ENCODE measurements at regions not wholly inside any gene's neighbourhood (a gene's known extent, or its start where the extent isn't known, plus 50 kb on each side); places are given as distances from the start of the nearest gene placed in this dataset.

- Histone ChIP-seq H2BK120ac (ENCODE audit: low read depth, low read length) (no peak overlapping the region), H3K4me2 (ENCODE audit: low read depth, low read length) (no peak overlapping the region), H2AFZ (replicated peaks; ENCODE audit: low read length, poor library complexity) (no peak overlapping the region), H2BK20ac (ENCODE audit: low read depth, low read length) (no peak overlapping the region), H3K14ac (replicated peaks; ENCODE audit: low read depth, low read length) (no peak overlapping the region), H3K4ac (ENCODE audit: low read depth, low read length) (no peak overlapping the region), H4K5ac (ENCODE audit: low read depth, low read length) (no peak overlapping the region), H3K36me3 (ENCODE audit: control insufficient read depth, insufficient read depth, low read length) (no peaks in the 10 kb centered on the region), H4K8ac (ENCODE audit: low read depth in 2 of 2, low read length in 2 of 2) (no peak overlapping the region), H3K9ac (ENCODE audit: low read depth, low read length) (no peak overlapping the region), H2AK9ac (replicated peaks; ENCODE audit: low read depth, low read length, poor library complexity) (no peak overlapping the region), H2BK15ac (ENCODE audit: low read depth, low read length) (no peak overlapping the region), H3K27ac (ENCODE audit: insufficient read depth, low read length) (no peak overlapping the region), H2AK5ac (ENCODE audit: low read depth, low read length) (no peak overlapping the region), H3K9me3 (ENCODE audit: control insufficient read depth, insufficient read depth, low read length) (peaks cover 4% of the 10 kb centered on the region; the same call in 1 of the 2 replicates), H3K79me1 (ENCODE audit: low read depth in 1 of 2, low read length in 2 of 2) (no peaks in the 10 kb centered on the region), H4K20me1 (ENCODE audit: insufficient read depth, low read length) (no peaks in the 10 kb centered on the region), H3K4me1 (ENCODE audit: control insufficient read depth, insufficient read depth, low read length) (no peaks in the 10 kb centered on the region), H4K91ac (ENCODE audit: insufficient read depth, low read depth, low read length) (no peak overlapping the region), H3K18ac (ENCODE audit: low read depth, low read length) (no peak overlapping the region), H3K9me1 (ENCODE audit: insufficient read depth, low read length) (no peaks in the 10 kb centered on the region), H3K27me3 (ENCODE audit: control insufficient read depth, insufficient read depth, low read length) (no peaks in the 10 kb centered on the region), H2BK5ac (ENCODE audit: low read depth, low read length, poor library complexity, severe bottlenecking) (no peak overlapping the region), H3K23ac (ENCODE audit: low read depth, low read length) (no peak overlapping the region), H3K56ac (ENCODE audit: extremely low read depth, insufficient read depth, low read length) (no peak overlapping the region), H3K4me3 (ENCODE audit: insufficient read depth, low read depth, low read length) (no peak overlapping the region)
- POLR2A ChIA-PET (ENCODE audit: unreplicated experiment), result no interaction called here
- DNase-seq, result no peak
- in situ Hi-C loops (cut with MboI; ENCODE audit: low sequenced_read_pairs) (no loop called here), intact Hi-C loops (cut with micrococcal nuclease) (no loop called here), dilution Hi-C loops (cut with HindIII; ENCODE audit: low sequenced_read_pairs, unreplicated experiment) (no loop called here)
- no peak for ATAC-seq (ENCODE audit: low read depth)
- CTCF ChIA-PET, result no interaction called here
- no TSS peak for BruUV-seq (replicated peaks)
- no CpG with 5 or more reads among the region's 4 CpGs for WGBS, 2 experiments (ENCODE audit: extremely low coverage in 2 of 2, insufficient read length in 1 of 2)
- TF ChIP-seq, protein P1, sequence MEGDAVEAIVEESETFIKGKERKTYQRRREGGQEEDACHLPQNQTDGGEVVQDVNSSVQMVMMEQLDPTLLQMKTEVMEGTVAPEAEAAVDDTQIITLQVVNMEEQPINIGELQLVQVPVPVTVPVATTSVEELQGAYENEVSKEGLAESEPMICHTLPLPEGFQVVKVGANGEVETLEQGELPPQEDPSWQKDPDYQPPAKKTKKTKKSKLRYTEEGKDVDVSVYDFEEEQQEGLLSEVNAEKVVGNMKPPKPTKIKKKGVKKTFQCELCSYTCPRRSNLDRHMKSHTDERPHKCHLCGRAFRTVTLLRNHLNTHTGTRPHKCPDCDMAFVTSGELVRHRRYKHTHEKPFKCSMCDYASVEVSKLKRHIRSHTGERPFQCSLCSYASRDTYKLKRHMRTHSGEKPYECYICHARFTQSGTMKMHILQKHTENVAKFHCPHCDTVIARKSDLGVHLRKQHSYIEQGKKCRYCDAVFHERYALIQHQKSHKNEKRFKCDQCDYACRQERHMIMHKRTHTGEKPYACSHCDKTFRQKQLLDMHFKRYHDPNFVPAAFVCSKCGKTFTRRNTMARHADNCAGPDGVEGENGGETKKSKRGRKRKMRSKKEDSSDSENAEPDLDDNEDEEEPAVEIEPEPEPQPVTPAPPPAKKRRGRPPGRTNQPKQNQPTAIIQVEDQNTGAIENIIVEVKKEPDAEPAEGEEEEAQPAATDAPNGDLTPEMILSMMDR (conservative IDR thresholded peaks at IDR 0.05; ENCODE audit: low read depth, low read length), result no peak
- TF ChIP-seq NFE2L2 (IDR thresholded peaks at IDR 0.05; ENCODE audit: low read depth, low read length), result no peak
- no peak for TF ChIP-seq CEBPB (IDR thresholded peaks at IDR 0.05; ENCODE audit: low read depth, low read length)
- TF ChIP-seq MXI1 (IDR thresholded peaks at IDR 0.05; ENCODE audit: borderline replicate concordance, low read depth, low read length), result no peak
- TF ChIP-seq BHLHE40 (IDR thresholded peaks at IDR 0.05; ENCODE audit: low read depth, low read length), result no peak
- no peak for TF ChIP-seq RAD21 (IDR thresholded peaks at IDR 0.05; ENCODE audit: low read length)
- no peak for TF ChIP-seq USF2 (IDR thresholded peaks at IDR 0.05; ENCODE audit: low read depth, low read length)
- no peak for TF ChIP-seq SMC3 (IDR thresholded peaks at IDR 0.05; ENCODE audit: low read depth, low read length)
- no peak for TF ChIP-seq MAZ (IDR thresholded peaks at IDR 0.05; ENCODE audit: borderline replicate concordance, low read depth, low read length)
- TF ChIP-seq RCOR1 (IDR thresholded peaks at IDR 0.05; ENCODE audit: insufficient replicate concordance, low read length), result no peak
- TF ChIP-seq ELK1 (IDR thresholded peaks at IDR 0.05; ENCODE audit: borderline replicate concordance, low read depth, low read length), result no peak
- no peak for TF ChIP-seq FOS (IDR thresholded peaks at IDR 0.05; ENCODE audit: low read depth, low read length)
- no peak for TF ChIP-seq RFX5 (IDR thresholded peaks at IDR 0.05; ENCODE audit: low read depth, low read length)
- TF ChIP-seq CHD1 (IDR thresholded peaks at IDR 0.05; ENCODE audit: low read depth, low read length), result no peak
- TF ChIP-seq POLR2A (IDR thresholded peaks at IDR 0.05; ENCODE audit: low read depth, low read length), result no peak
- no peak for TF ChIP-seq MAFK (IDR thresholded peaks at IDR 0.05; ENCODE audit: low read depth, low read length)
These were observed 106.4 kb downstream of the ZNF429 start for GRCh38 chr19:21611659-21612402.

Measured in IMR-90 (cell line).